Fibroblast of skin of abdomen (primary cell): ENCODE measurements at regions not wholly inside any gene's neighbourhood (a gene's known extent, or its start where the extent isn't known, plus 50 kb on each side); places are given as distances from the start of the nearest gene placed in this dataset.
"Not testable (repeated sequence)": the region's sequence is repeated elsewhere in the genome, so short reads cannot be mapped to it uniquely, and the experiment has no call there.

Experiments used
- DNase-seq: peaks from one replicate; pipeline ENCODE4 v3.0.0-alpha.2; 2013

DNA sequence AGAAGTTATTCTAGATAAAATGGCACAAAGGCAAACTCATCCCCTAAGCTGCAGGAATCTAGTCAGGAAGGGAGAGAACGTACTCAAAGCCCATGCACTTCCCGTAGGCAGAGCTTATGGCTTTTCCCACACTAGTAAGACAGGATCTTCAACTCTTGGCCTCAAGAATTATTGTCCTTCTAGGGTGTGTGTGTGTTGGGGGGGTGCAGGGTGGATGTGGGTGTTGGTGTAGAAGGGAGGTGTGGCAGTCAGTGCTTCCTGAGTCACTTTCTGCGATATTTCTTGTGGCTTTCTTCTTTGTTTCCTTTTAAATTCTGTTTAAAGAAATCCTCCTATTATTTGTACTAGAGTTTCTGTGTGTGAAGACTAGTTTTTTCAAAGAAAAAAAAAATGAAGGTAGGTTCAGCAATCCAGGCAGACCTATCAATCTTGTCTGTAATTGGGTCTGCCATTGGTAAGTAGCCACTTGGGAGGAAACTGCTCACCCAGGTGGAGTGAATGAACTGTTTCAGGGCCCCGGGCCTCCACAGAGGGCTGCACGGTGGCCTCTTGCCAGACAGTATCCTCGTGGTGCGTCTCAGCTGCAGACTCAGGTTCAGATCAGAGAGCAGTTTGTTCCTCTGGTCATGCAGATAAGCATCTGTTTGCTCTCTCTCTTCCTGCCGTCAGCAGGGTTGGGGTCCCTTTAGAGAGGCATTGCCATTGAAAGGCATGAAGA, 131.9 kb downstream of the NPR3 start:
- no peak for DNase-seq

DNA sequence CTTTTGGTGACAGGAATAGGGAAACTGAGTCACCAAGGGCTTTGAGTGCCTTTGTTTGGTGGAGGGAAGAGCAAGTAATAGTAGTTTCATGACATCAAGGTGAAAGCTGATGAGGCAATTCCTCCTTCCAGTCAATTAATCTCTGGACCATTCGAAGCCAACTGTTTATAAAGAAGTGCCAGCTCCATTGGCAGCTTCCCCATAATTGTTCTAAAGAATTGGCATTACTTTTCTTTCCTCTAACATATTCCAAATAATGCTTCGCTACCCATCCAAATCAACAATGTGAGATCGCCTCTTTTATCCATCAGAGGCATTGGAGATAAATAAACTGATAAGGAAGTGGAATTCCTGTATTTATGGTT, 132.4 kb downstream of the NPR3 start:
- DNase-seq: no peak

GRCh38 chr5:32845171-32845570, 134.1 kb downstream of the NPR3 start:
- no peak for DNase-seq

DNA sequence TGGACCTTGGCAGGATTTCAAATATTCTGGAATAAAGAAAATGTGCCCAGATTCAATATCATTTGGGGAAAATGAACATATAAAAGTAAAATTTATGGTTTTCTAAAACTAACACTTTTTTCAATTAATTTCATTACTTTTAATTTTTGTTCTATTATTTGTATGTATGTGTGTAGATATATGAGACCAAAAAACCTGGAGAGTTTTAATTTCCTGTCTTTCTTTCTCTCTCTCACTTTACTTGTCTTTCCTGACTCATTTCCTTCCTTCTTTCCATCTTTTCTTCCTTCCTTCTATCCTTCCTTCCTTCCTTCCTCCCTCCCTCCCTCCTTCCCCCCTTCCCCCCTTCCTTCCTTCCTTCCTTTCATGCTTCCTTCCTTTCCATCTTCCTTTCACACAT, 137.0 kb downstream of the NPR3 start:
- no peak for DNase-seq

GRCh38 chr5:32848681-32849080, 137.6 kb downstream of the NPR3 start:
- peak; percentile 73 for DNase-seq

- DNase-seq: peak; percentile 34
Measured at GRCh38 chr5:32850817-32851496, 139.8 kb downstream of the NPR3 start.

- DNase-seq: no peak
Measured at GRCh38 chr5:32851559-32852173, 140.5 kb downstream of the NPR3 start.

DNA sequence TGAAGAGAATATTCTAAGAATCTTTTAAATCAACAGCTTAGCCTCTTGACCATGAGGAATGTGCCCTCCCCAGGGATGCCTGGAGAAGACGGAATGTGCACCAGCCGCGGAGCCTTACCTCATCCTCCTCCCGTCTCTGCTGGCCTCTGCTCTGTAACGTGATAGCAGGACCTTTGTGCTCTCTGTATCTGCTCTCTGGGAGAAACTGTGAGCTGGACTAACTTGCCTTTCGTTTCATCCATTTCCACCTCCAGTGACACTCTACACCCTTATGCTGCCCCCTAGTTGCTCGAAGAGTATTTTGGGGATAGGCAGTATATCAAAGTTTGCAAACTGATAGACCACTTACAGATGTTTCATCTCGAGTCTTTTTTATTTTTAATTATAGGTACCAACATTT, 141.4 kb downstream of the NPR3 start:
- DNase-seq: peak; percentile 86

DNA sequence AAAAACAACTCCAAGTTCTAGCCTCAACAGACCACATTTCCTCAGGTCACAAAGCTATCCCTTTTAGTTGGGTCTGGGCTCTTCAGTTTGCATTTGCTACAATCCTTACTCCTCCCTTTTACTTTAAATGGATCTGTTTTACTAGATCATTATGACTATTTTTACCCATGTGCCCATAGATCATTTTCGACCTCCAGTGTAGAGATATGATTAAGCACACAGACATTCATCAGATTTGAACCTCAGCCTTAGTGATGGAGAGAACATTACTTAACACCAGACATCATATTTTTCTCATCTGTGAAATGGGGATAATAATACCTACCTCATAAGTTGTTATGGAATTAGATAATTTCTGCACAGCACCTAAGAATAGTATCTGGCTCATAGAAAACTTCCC, 141.9 kb downstream of the NPR3 start:
- DNase-seq: peak; percentile 49

DNA sequence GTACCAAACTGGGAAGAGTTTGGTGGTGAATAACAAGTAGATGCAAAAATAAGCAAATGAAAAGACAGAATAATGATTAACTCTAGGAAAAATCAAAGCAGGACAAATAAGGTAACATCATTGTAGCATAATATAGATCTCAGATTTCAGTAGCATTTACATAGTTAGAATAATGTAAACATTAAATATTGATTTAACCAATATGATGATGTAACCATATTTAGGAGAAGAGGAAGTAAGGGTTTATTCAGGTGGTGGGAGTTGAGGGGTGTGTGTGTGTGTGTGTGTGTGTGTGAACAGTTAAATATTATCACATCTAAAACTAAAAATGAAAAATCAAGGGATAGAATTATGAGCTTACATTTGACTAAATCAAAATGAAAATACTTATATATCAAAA, 143.4 kb downstream of the NPR3 start:
- no peak for DNase-seq

DNA sequence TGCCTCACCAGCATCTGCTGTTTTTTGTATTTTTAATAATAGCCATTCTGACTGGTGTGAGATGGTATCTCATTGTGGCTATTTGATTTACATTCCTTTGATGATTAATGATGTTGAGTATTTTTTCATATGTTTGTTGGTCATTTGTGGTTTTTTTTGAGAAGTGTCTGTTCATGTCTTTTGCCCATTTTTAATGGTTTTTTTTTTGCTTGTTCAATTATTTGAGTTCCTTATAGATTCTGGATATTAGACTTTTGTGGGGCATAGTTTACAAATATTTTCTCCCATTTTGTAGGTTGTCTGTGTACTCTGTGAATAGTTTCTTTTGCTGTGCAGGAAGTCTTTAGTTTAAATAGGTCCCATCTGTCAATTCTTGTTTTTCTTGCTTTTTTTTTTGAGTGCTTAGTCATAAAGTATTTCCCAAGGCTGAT, 148.1 kb downstream of the NPR3 start:
- peak; percentile 59 for DNase-seq

- peak; percentile 92 for DNase-seq
Measured at GRCh38 chr5:32865475-32865874, 154.4 kb downstream of the NPR3 start.

- no peak for DNase-seq
Measured at GRCh38 chr5:32866138-32866537, 155.0 kb downstream of the NPR3 start.

DNA sequence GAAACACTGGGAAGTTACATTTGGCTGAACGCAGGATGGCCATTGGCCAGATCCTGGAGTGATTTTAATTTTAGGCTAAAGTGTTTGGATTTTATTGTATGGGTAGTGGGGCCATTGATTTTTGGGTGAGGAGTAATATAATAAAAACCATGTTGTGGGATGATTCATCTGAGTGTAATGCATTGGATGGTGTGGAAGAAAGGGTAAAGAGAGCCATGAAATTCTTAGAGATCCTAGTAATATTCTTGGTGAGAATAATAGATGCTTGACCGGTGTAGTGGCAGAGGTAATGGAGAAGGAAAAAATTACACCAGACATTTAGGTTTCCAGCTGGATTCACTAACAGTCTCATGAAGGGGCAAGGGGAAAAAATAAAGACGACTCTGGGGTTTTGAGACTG, 158.1 kb downstream of the NPR3 start:
- peak; percentile 90 for DNase-seq

DNA sequence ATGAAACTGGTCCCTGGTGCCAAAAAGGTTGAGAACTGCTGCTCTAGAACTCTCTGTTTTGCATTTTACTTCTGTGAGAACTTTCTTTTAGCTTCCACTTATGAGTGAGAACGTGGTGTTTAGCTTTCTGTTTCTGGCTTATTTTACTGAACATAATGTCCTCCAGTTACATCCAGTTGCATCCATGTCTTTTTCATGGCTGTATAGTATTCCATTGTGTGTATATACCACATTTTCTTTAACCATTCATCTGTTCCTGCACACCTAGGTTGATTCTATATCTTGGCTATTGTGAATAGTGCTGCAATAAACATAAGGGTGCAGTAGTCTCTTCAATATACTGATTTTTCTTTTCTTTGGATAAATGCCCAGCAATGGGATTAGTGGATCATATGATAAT, 165.7 kb downstream of the NPR3 start:
- DNase-seq: no peak

- DNase-seq: not testable (repeated sequence)
Measured at GRCh38 chr5:32879364-32879763, 168.2 kb downstream of the NPR3 start.

- DNase-seq: peak; percentile 58
Measured at GRCh38 chr5:32880796-32881195, 169.7 kb downstream of the NPR3 start.

DNA sequence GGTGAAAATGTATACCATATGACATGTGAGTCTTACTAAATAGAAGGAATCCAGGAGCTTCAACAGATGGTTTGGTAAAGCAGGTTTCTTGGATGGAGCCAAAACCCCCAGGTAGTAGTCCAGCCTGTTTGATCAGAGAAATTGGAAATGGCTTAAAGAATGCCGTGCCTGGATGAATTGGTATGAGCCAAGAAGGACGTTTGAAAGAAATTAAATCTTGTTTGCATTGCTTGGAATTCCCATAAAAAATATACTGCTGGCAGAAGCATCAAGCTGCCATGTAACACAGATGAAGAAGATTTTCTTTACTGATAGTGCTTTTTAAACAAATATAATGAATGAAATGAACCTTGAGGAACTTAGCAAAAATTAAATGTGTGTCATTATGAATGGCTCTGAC, 176.3 kb downstream of the NPR3 start:
- no peak for DNase-seq

DNA sequence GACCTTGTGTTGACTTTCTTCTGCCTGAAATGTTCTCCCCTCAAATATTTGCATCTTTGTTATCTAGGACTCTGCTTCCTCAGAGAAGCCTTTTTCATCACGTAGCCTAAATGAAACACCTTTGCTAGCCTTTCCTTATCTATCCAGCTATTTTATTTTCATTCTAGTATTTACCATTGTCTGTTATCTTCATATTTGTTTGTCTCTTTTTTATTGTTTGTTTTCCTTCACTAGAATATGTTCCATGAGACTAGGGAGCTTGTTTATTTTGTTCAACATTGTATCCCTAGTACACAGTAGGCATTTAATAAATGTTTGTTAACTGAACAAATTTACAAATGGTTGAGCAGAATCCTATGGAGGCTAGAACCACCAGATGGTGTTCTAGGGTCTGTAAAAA, 178.0 kb downstream of the NPR3 start:
- no peak for DNase-seq

GRCh38 chr5:32903613-32904012, 192.5 kb downstream of the NPR3 start:
- DNase-seq: no peak

- DNase-seq: peak; percentile 64
Measured at GRCh38 chr5:32908641-32909040, 197.5 kb downstream of the NPR3 start.

- peak; percentile 94 for DNase-seq
Measured at GRCh38 chr5:32909207-32909606, 198.1 kb downstream of the NPR3 start.

- peak; percentile 49 for DNase-seq
Measured at GRCh38 chr5:32916648-32917047, 205.5 kb downstream of the NPR3 start.

- peak; percentile 70 for DNase-seq
Measured at GRCh38 chr5:32928761-32929160, 217.6 kb downstream of the NPR3 start.
